Fibroblast of skin of right biceps (primary cell): ENCODE measurements at regions not wholly inside any gene's neighbourhood (a gene's known extent, or its start where the extent isn't known, plus 50 kb on each side); places are given as distances from the start of the nearest gene placed in this dataset.
"Not testable (repeated sequence)": the region's sequence is repeated elsewhere in the genome, so short reads cannot be mapped to it uniquely, and the experiment has no call there.

Experiments
- DNase-seq: peaks from one replicate; pipeline ENCODE4 v3.0.0-alpha.2; 2013

GRCh38 chr10:53430127-53430891 lies 657.7 kb upstream of the MBL2 start:
- DNase-seq: no peak

GRCh38 chr10:53422223-53422888 lies 649.8 kb upstream of the MBL2 start:
- no peak for DNase-seq

- no peak for DNase-seq
Measured at GRCh38 chr10:53412651-53413050, 640.1 kb upstream of the MBL2 start.

GRCh38 chr10:53406532-53406931 lies 633.9 kb upstream of the MBL2 start:
- DNase-seq: no peak

- no peak for DNase-seq
Measured at GRCh38 chr10:53403688-53404087, 631.1 kb upstream of the MBL2 start.

- DNase-seq: no peak
Measured at GRCh38 chr10:53402594-53402993, 630.0 kb upstream of the MBL2 start.

GRCh38 chr10:53401536-53401935 lies 629.0 kb upstream of the MBL2 start:
- no peak for DNase-seq

GRCh38 chr10:53396876-53397275 lies 624.3 kb upstream of the MBL2 start:
- no peak for DNase-seq

- DNase-seq: no peak
Measured at GRCh38 chr10:53395449-53395848, 622.9 kb upstream of the MBL2 start.

- no peak for DNase-seq
Measured at GRCh38 chr10:53387562-53387961, 615.0 kb upstream of the MBL2 start.

- DNase-seq: no peak
Measured at GRCh38 chr10:53382543-53382942, 610.0 kb upstream of the MBL2 start.

- no peak for DNase-seq
Measured at GRCh38 chr10:53379956-53380355, 607.4 kb upstream of the MBL2 start.

- no peak for DNase-seq
Measured at GRCh38 chr10:53370347-53370746, 597.8 kb upstream of the MBL2 start.

- DNase-seq: no peak
Measured at GRCh38 chr10:53361936-53362335, 589.4 kb upstream of the MBL2 start.

GRCh38 chr10:53361281-53361680 lies 588.7 kb upstream of the MBL2 start:
- no peak for DNase-seq

- DNase-seq: not testable (repeated sequence)
Measured at GRCh38 chr10:53358978-53359377, 586.4 kb upstream of the MBL2 start.

GRCh38 chr10:53358536-53358935 lies 586.0 kb upstream of the MBL2 start:
- DNase-seq: no peak

- DNase-seq: peak; percentile 2
Measured at GRCh38 chr10:53357587-53357986, 585.0 kb upstream of the MBL2 start.

GRCh38 chr10:53356616-53357349 lies 584.2 kb upstream of the MBL2 start:
- DNase-seq: peak; percentile 22

- DNase-seq: not testable (repeated sequence)
Measured at GRCh38 chr10:53342531-53342930, 569.9 kb upstream of the MBL2 start.

GRCh38 chr10:53338199-53338598 lies 565.6 kb upstream of the MBL2 start:
- not testable (repeated sequence) for DNase-seq

- DNase-seq: not testable (repeated sequence)
Measured at GRCh38 chr10:53335803-53336422, 563.3 kb upstream of the MBL2 start.

- DNase-seq: no peak
Measured at GRCh38 chr10:53331460-53331859, 558.9 kb upstream of the MBL2 start.
